Lower lobe of right lung (tissue), 2 donors: ENCODE measurements at regions not wholly inside any gene's neighbourhood (a gene's known extent, or its start where the extent isn't known, plus 50 kb on each side); places are given as distances from the start of the nearest gene placed in this dataset.

Experiments used
- ATAC-seq, 2 donors: fragments of 200-7000 bp; cut with Tn5 transposase; one replicate each; pipeline ENCODE4 v1.9.1; 2020 to 2022; ENCODE audit warnings: mild to moderate bottlenecking in 2 of 2, moderate library complexity in 2 of 2
- DNase-seq: peaks from one replicate; pipeline ENCODE4 v3.0.0-alpha.2; 2020
- H3K27ac ChIP-seq: fragments of 200-600 bp; one replicate; pipeline ENCODE4 v1.8.0; 2022
- H3K27me3 ChIP-seq: fragments of 200-600 bp; one replicate; pipeline ENCODE4 v1.8.0; 2022; ENCODE audit warnings: low read depth
- H3K36me3 ChIP-seq: fragments of 200-600 bp; one replicate; pipeline ENCODE4 v1.8.0; 2022; ENCODE audit warnings: mild to moderate bottlenecking
- H3K4me1 ChIP-seq: fragments of 200-600 bp; one replicate; pipeline ENCODE4 v1.8.0; 2022
- H3K4me3 ChIP-seq: fragments of 200-600 bp; one replicate; pipeline ENCODE4 v1.8.0; 2022; ENCODE audit warnings: mild to moderate bottlenecking
- H3K9me3 ChIP-seq: fragments of 200-600 bp; one replicate; pipeline ENCODE4 v1.8.0; 2022
- intact Hi-C: fragments of 100-400 bp; cut with DNase I; formaldehyde crosslinking; loops from one replicate; pipeline ENCODE4 v1.11.0; 2022
- TF ChIP-seq, protein P1 (sequence below): fragments of 200-600 bp; IDR thresholded peaks from one replicate; pipeline ENCODE4 v1.8.0; 2022; ENCODE audit warnings: antibody characterized with exemption, mild to moderate bottlenecking
- donor health status: DM: no; HTN: yes; CAD: no; lungs with severe emphysema.

DNA sequence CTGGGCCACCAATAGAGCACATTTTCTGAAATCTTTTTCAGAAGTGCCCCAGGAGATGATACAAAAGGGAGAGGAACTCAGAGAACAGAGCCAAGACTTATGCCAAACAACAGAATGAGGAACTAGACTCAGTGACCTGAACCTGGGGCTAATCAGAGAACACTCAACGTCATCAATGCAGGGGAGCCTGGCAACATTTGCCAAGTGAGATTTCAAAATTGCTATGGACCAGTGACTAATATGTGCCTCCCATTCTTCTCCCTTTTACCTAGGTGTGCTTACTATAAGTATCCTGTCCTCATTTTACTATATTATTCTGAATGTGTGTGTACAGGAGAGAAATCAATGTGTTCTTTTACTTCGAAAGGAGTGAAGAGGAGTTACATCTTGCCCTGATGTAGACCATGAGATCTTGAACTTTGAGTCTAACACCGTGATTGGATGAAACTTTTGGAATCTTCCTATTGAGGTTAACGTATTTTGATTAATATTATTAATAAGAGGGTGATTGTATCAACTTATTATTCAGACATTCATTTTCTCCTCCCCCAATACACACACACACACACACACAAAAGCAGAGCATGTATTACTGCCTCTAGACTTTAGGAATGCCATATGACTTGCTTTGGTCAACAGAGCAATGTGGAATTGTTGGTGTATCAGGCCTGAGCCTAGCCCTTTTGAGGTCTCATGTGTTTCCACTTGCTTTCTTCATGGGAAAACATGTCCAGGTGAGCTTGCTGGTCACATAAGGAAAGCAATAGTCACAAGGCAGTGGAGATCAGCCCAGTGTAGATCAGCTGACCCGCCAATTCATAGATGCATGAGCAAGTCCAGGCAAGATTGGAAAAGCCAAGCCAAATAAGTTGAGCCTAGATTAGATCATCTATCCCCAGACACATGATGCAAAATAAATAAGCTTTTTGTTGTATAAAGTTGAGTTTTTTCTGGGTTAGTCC lies 80.3 kb upstream of the ETS2 start:
- Histone ChIP-seq H3K4me1 (no peaks in the 10 kb centered on the region), H3K27ac (no peak overlapping the region), H3K4me3 (no peak overlapping the region), H3K36me3 (no peaks in the 10 kb centered on the region), H3K9me3 (peaks cover 16% of the 10 kb centered on the region), H3K27me3 (no peaks in the 10 kb centered on the region)
- intact Hi-C loops = no loop called here
- no peak for DNase-seq
- TF ChIP-seq, protein P1, sequence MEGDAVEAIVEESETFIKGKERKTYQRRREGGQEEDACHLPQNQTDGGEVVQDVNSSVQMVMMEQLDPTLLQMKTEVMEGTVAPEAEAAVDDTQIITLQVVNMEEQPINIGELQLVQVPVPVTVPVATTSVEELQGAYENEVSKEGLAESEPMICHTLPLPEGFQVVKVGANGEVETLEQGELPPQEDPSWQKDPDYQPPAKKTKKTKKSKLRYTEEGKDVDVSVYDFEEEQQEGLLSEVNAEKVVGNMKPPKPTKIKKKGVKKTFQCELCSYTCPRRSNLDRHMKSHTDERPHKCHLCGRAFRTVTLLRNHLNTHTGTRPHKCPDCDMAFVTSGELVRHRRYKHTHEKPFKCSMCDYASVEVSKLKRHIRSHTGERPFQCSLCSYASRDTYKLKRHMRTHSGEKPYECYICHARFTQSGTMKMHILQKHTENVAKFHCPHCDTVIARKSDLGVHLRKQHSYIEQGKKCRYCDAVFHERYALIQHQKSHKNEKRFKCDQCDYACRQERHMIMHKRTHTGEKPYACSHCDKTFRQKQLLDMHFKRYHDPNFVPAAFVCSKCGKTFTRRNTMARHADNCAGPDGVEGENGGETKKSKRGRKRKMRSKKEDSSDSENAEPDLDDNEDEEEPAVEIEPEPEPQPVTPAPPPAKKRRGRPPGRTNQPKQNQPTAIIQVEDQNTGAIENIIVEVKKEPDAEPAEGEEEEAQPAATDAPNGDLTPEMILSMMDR = no peak
- no peak for ATAC-seq

DNA sequence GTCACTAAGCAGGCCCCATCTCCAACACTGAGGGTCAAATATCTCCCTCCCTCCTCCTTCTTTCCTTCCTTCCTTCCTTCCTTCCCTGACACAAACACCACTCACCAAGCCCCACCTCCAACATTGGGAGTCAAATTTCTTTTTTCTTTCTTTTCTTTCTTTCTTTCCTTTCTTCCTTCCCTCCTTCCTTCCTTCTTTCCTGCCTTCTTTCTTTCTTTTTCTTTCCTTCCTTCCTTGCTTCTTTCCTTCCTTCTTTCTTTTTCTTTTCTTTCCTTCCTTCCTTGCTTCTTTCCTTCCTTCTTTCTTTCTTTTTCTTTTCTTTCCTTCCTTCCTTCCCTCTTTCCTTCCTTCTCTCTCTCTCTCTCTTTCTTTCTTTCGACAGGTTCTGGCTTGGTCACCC lies 79.2 kb upstream of the ETS2 start:
- TF ChIP-seq, protein P1 = no peak
- DNase-seq (no peak), ATAC-seq (no peak)
- Histone ChIP-seq H3K36me3 (no peaks in the 10 kb centered on the region), H3K9me3 (peaks cover 16% of the 10 kb centered on the region), H3K27ac (no peak overlapping the region), H3K4me3 (no peak overlapping the region), H3K27me3 (no peaks in the 10 kb centered on the region), H3K4me1 (no peaks in the 10 kb centered on the region)
- intact Hi-C loops = no loop called here

DNA sequence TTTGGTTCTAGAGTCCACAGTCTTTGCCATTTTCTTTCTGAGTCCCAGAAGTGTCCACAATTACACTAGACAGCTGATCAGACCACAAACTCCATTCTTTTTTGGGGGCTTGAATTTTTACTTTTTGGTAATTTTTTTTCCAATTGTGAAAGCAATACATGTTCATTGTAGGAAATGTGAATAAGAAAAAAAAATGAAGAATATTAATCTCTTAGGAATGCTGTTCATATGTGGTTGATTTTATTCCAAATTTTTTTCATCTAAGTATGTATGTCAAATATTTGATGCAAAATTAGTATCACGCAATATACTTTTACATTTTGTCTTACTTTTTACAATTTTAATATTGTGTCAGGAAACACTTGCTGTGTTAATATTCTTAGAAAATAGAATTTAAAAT lies 76.4 kb upstream of the ETS2 start:
- no peak for DNase-seq
- Histone ChIP-seq H3K27ac (no peak overlapping the region), H3K4me3 (no peak overlapping the region), H3K9me3 (peaks cover 16% of the 10 kb centered on the region), H3K4me1 (peaks cover 5% of the 10 kb centered on the region), H3K36me3 (no peaks in the 10 kb centered on the region), H3K27me3 (no peaks in the 10 kb centered on the region)
- TF ChIP-seq, protein P1 = no peak
- no peak for ATAC-seq
- intact Hi-C loops = no loop called here

DNA sequence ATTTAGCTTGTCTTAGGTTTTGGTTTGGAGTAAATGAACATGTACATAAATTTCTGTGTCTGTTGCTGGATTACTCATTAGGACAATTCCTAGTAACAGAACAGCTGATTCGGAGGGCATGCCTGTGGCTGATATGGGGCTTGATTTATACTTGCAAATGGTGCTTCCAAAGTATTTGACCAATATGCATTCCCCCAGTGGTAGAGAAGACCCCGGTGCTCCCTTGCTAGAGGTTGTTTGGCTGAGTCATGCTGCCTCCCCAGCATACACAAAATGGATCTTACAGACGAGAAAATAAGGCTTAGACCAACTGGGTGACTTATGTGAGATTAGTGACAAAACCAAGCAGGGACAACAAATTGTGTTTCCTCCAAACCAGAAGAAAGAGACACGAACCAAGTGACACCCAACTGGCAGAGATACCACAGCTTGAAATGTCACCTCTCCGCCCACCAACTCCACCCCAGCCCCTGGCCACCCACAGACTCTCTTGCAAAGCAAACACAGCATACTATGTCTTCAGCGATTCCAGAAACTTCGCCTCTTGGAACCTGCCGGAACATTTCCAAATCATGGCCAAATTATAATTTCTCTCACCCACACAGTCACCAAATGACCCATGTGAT lies 75.9 kb upstream of the ETS2 start:
- Histone ChIP-seq H3K27me3 (no peaks in the 10 kb centered on the region), H3K4me3 (no peak overlapping the region), H3K27ac (no peak overlapping the region), H3K4me1 (peaks cover 11% of the 10 kb centered on the region), H3K36me3 (no peaks in the 10 kb centered on the region), H3K9me3 (peaks cover 14% of the 10 kb centered on the region)
- DNase-seq (no peak), ATAC-seq (no peak)
- intact Hi-C loops = loop anchor here (5.0 kb wide), 1 partner anchor 407 kb away; no protein-coding TSS in a partner anchor
- TF ChIP-seq, protein P1 = no peak

DNA sequence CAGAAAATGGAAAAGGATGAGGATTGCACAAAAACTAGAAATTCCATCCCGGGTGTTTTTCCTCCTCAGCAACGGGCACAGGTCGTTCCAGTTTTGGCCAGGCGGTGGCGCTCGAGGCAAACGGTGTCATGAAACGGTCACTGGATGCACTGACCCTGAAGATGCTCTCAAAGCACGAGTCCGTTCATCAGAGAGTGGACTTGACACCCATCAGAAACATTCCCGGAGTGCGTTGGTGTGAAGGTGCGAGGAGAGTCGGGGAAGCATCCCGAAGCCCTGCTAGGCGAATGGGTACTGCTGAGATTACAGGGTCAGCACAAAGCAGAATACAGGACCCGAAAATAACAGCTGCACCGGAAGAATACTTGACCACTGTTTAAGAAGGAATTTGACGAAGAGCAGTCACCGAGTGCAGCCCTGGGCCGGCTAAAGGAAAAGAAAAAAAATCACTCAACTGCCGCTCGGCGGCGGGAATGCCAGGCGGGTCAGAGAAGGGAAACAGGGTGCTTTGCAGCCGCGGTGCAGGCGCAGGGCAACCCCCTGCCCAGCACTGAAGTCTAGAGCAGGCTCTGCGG lies 71.7 kb upstream of the ETS2 start:
- TF ChIP-seq, protein P1 = peak; percentile 94
- ATAC-seq (peak; percentile 95 to 96), DNase-seq (peak; percentile 89)
- no peaks in the 10 kb centered on the region for H3K9me3 ChIP-seq
- peak overlapping the region; percentile 82 for H3K27ac ChIP-seq
- intact Hi-C loops = loop anchor here (5.0 kb wide), 1 partner anchor 403 kb away; no protein-coding TSS in a partner anchor
- H3K27me3 ChIP-seq = no peaks in the 10 kb centered on the region
- H3K4me1 ChIP-seq = peaks cover 12% of the 10 kb centered on the region
- no peaks in the 10 kb centered on the region for H3K36me3 ChIP-seq
- H3K4me3 ChIP-seq = peak overlapping the region; percentile 44
